RPMI8226 (cell line): ENCODE measurements at regions not wholly inside any gene's neighbourhood (a gene's known extent, or its start where the extent isn't known, plus 50 kb on each side); places are given as distances from the start of the nearest gene placed in this dataset.

Source experiments
- DNase-seq: peaks from one replicate; pipeline ENCODE4 v3.0.0-alpha.2; 2015

GRCh38 chr1:34415140-34415539, 238.4 kb downstream of the C1orf94 start:
- no peak for DNase-seq

- no peak for DNase-seq
Measured at GRCh38 chr1:34418166-34418565, 241.5 kb downstream of the C1orf94 start.

- no peak for DNase-seq
Measured at GRCh38 chr1:34419663-34420136, 243.0 kb downstream of the C1orf94 start.

GRCh38 chr1:34425046-34425445, 248.3 kb downstream of the C1orf94 start:
- no peak for DNase-seq

GRCh38 chr1:34425785-34426184, 249.1 kb downstream of the C1orf94 start:
- no peak for DNase-seq

GRCh38 chr1:34426325-34426896, 249.7 kb downstream of the C1orf94 start:
- DNase-seq = no peak

- DNase-seq = no peak
Measured at GRCh38 chr1:34427170-34427569, 250.5 kb downstream of the C1orf94 start.

GRCh38 chr1:34433099-34433498, 256.4 kb downstream of the C1orf94 start:
- DNase-seq = no peak

GRCh38 chr1:34436836-34437235, 260.1 kb downstream of the C1orf94 start:
- no peak for DNase-seq

- DNase-seq = no peak
Measured at GRCh38 chr1:34441259-34442069, 264.8 kb downstream of the C1orf94 start.

GRCh38 chr1:34444516-34444915, 267.8 kb downstream of the C1orf94 start:
- DNase-seq = no peak

- DNase-seq = no peak
Measured at GRCh38 chr1:34450325-34450724, 273.6 kb downstream of the C1orf94 start.

GRCh38 chr1:34452451-34452850, 275.7 kb downstream of the C1orf94 start:
- no peak for DNase-seq

GRCh38 chr1:34455121-34455520, 278.4 kb downstream of the C1orf94 start:
- no peak for DNase-seq

GRCh38 chr1:34460193-34460592, 283.5 kb downstream of the C1orf94 start:
- peak; percentile 72 for DNase-seq

- no peak for DNase-seq
Measured at GRCh38 chr1:34470401-34470800, 284.4 kb upstream of the GJB5 start.

- no peak for DNase-seq
Measured at GRCh38 chr1:34474566-34474965, 280.3 kb upstream of the GJB5 start.

- DNase-seq = no peak
Measured at GRCh38 chr1:34476371-34476770, 278.5 kb upstream of the GJB5 start.

GRCh38 chr1:34477632-34478141, 277.2 kb upstream of the GJB5 start:
- no peak for DNase-seq

GRCh38 chr1:34478515-34479076, 276.3 kb upstream of the GJB5 start:
- no peak for DNase-seq

GRCh38 chr1:34479731-34480130, 275.1 kb upstream of the GJB5 start:
- DNase-seq = no peak

- no peak for DNase-seq
Measured at GRCh38 chr1:34488080-34488708, 266.7 kb upstream of the GJB5 start.

- peak; percentile 38 for DNase-seq
Measured at GRCh38 chr1:34500451-34500850, 254.4 kb upstream of the GJB5 start.

GRCh38 chr1:34511802-34512201, 243.0 kb upstream of the GJB5 start:
- DNase-seq = no peak
